Spleen (tissue), 11 donors: ENCODE measurements at regions not wholly inside any gene's neighbourhood (a gene's known extent, or its start where the extent isn't known, plus 50 kb on each side); places are given as distances from the start of the nearest gene placed in this dataset.

ENCODE experiments used
- DNase-seq: peaks from one replicate; pipeline ENCODE4 v3.0.0-alpha.2; 2020
- H3K27ac ChIP-seq, 8 donors: fragments of 200-600 bp; sonication (generic) in 7 of 8; 1 replicate in 4 of 8; 2 replicates in 4 of 8; pipeline versions ENCODE4 v1.5.0 to v1.8.0; 2016 to 2021; ENCODE audit warnings: inconsistent platforms in 4 of 8, mild to moderate bottlenecking in 4 of 8, moderate library complexity in 1 of 8
- H3K27me3 ChIP-seq, 7 donors: fragments of 200-600 bp; sonication (generic) in 6 of 7; replicated peaks in 1 of 7; 1 replicate in 4 of 7; 2 replicates in 3 of 7; pipeline versions ENCODE4 v1.5.0 to v1.8.0; 2016 to 2021; ENCODE audit warnings: inconsistent platforms in 3 of 7, mild to moderate bottlenecking in 1 of 7
- H3K36me3 ChIP-seq, 6 donors: fragments of 200-600 bp; sonication (generic) in 5 of 6; 1 replicate in 4 of 6; 2 replicates in 2 of 6; pipeline versions ENCODE4 v1.5.0 to v1.8.0; 2016 to 2021; ENCODE audit warnings: inconsistent platforms in 2 of 6
- H3K4me1 ChIP-seq, 6 donors: fragments of 200-600 bp; sonication (generic) in 5 of 6; 1 replicate in 3 of 6; 2 replicates in 3 of 6; pipeline versions ENCODE4 v1.5.0 to v1.8.0; 2016 to 2021; ENCODE audit warnings: inconsistent platforms in 3 of 6
- H3K4me3 ChIP-seq, 8 donors: fragments of 200-600 bp; sonication (generic) in 7 of 8; 1 replicate in 4 of 8; 2 replicates in 4 of 8; pipeline versions ENCODE4 v1.5.0 to v1.8.0; 2016 to 2021; ENCODE audit warnings: inconsistent platforms in 4 of 8, mild to moderate bottlenecking in 4 of 8, moderate library complexity in 2 of 8
- H3K9me3 ChIP-seq, 8 donors: fragments of 200-600 bp; sonication (generic) in 7 of 8; 1 replicate in 4 of 8; 2 replicates in 4 of 8; pipeline versions ENCODE4 v1.5.0 to v1.8.0; 2016 to 2021; ENCODE audit warnings: inconsistent platforms in 4 of 8
- POLR2A ChIP-seq, 3 donors: fragments of 450-650 bp; IDR thresholded peaks; one replicate each; pipeline ENCODE4 v1.5.1; 2017; ENCODE audit warnings: antibody characterized with exemption in 3 of 3, mild to moderate bottlenecking in 1 of 3
- POLR2AphosphoS5 ChIP-seq, 3 donors: sonication (generic); formaldehyde crosslinking; IDR thresholded peaks; one replicate each; pipeline ENCODE4 v1.5.1; 2017; ENCODE audit warnings: antibody characterized with exemption in 3 of 3
- WGBS, 5 donors: extraction: QIAGEN DNeasy Blood & Tissue Kit in 3 of 5; methylation state at CpG; one replicate each; pipeline versions ENCODE4 v1.1.5 to v1.1.7; 2013 to 2018; 5-methylcytosine and 5-hydroxymethylcytosine counted together
- intact Hi-C: fragments of 100-400 bp; cut with DNase I; formaldehyde crosslinking; loops from one replicate; pipeline ENCODE4 v1.15.0; 2023; ENCODE audit warnings: low total_unique reads
- TF ChIP-seq, protein P1 (sequence below), 11 experiments: fragments of 200-600 bp in 7 of 11; fragments of 450-650 bp in 4 of 11; sonication (generic) in 4 of 11; IDR thresholded peaks in 8 of 11; conservative IDR thresholded peaks in 3 of 11; 1 replicate in 7 of 11; 2 replicates in 4 of 11; pipeline versions ENCODE4 v1.4.0 to v1.8.0; 2016 to 2021; ENCODE audit warnings: antibody characterized with exemption in 11 of 11, inconsistent platforms in 4 of 11, mild to moderate bottlenecking in 1 of 11
- donor health status: healthy with polysubstance abuse.
- donor health status: DM: no; HTN: no; CAD: no; lungs with moderate emphysema.
- donor health status: DM: no; HTN: no; CAD: no.
- donor health status: Bipolar disorder and iron deficiency.
- donor health status: healthy.
- donor health status: DM: no; HTN: no; CAD: no.
- donor health status: DM: yes; HTN: yes; CAD: no.

DNA sequence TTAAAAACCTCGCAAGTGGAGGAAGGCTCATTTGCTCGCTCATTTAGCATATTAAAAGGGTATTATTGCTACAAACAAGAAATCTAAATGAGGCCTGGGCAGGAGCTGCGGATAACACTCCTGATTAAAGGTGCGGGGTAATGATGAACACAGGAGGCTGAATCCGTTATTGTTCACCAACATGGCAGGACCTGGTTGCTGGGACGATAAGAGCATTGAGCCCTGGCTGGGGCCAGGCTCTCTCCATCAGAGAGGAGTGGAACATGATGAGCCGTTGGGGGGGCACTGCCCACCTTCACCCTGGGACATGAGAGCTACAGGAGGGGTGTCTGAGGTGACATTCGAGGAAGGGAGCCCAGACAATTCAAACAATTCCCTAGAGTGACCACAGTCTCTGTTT lies 211.7 kb downstream of the NXPE2 start:
- DNase-seq, result no peak
- WGBS, 5 donors, result 62 to 77% (median 70%) methylated on average over 8 of the region's 8 CpGs
- Histone ChIP-seq H3K27ac (no peak overlapping the region), H3K9me3 (peaks cover 0 to 6% (median 0%) of the 10 kb centered on the region in 8 donors), H3K27me3 (peaks cover 0 to 3% (median 0%) of the 10 kb centered on the region in 7 donors), H3K4me1 (no peaks in the 10 kb centered on the region), H3K4me3 (no peak overlapping the region), H3K36me3 (no peaks in the 10 kb centered on the region)
- intact Hi-C loops, result no loop called here
- no peak for TF ChIP-seq POLR2A (IDR thresholded peaks at IDR 0.05)
- TF ChIP-seq, protein P1, sequence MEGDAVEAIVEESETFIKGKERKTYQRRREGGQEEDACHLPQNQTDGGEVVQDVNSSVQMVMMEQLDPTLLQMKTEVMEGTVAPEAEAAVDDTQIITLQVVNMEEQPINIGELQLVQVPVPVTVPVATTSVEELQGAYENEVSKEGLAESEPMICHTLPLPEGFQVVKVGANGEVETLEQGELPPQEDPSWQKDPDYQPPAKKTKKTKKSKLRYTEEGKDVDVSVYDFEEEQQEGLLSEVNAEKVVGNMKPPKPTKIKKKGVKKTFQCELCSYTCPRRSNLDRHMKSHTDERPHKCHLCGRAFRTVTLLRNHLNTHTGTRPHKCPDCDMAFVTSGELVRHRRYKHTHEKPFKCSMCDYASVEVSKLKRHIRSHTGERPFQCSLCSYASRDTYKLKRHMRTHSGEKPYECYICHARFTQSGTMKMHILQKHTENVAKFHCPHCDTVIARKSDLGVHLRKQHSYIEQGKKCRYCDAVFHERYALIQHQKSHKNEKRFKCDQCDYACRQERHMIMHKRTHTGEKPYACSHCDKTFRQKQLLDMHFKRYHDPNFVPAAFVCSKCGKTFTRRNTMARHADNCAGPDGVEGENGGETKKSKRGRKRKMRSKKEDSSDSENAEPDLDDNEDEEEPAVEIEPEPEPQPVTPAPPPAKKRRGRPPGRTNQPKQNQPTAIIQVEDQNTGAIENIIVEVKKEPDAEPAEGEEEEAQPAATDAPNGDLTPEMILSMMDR (IDR thresholded peaks at IDR 0.05 in 8 of 11, conservative IDR thresholded peaks at IDR 0.05 in 3 of 11), result no peak

DNA sequence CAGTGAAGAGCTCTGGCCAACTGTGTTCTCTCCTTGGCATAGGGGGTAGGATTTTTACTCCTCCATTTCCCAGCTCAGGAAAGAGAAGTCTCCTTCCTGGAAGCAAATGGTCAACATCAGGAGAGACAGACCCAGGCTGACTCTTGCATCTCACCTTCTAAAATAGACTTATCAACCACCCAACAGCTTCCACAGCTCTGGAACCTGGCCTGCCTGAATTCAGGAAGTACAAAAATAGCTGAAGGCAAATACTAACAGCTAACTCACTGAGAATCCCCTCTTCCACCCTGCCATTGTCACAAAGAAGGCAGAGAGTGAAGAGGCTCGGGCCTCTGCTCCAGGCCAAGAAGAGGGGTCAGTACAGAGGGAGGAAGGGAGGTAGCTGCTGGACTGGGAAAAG lies 213.6 kb downstream of the NXPE2 start:
- Histone ChIP-seq H3K4me1 (no peaks in the 10 kb centered on the region), H3K27ac (no peak overlapping the region), H3K36me3 (no peaks in the 10 kb centered on the region), H3K27me3 (peaks cover 0 to 5% (median 0%) of the 10 kb centered on the region in 7 donors), H3K4me3 (no peak overlapping the region), H3K9me3 (peaks cover 0 to 6% (median 0%) of the 10 kb centered on the region in 8 donors)
- no peak for DNase-seq
- WGBS, 5 donors, result 41 to 68% (median 63%) methylated on average over 1 of the region's 1 CpG
- intact Hi-C loops, result no loop called here
- TF ChIP-seq POLR2A (IDR thresholded peaks at IDR 0.05), result no peak

DNA sequence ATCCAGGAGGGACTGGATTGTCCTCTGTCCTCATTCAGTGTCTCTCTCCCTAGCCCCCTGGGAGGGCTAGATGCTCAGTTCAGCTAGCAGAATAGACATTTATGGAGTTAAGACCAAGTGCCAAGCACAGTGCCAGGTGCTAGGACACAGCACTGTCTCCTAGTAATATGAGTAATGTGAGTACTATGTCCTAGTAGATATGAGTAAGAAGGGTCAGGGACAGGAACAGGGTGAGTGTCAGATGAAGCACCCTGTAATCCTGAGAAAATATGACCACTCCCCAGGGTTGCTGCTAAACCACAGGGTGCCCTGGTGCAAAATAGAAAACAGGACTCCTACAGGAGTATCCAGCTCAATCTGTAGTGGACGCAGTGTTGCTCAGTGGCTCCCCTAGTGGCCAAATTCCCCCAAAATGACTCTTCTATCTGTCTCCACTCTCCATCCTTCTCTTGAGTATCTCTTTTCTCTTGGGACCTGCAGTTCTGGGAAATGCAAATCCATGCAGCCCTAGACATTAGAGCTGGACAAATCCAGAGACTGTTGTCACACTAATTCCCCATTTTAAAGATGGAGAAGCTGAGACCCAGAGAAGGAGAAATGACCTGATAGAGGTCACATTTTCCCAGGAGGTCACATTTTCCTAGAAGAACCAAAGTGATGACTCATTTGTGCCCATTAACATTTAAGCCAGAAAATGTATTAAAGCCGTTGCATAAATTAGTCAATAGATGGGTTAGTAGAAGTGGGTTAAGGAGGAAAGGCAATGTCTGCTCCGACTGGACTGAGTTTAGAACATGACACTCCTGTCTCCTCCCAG lies 214.3 kb downstream of the NXPE2 start:
- H3K9me3 ChIP-seq, result peaks cover 0 to 6% (median 0%) of the 10 kb centered on the region in 8 donors
- H3K27me3 ChIP-seq, result peaks cover 0 to 5% (median 0%) of the 10 kb centered on the region in 7 donors
- no peak for DNase-seq
- no peak overlapping the region for H3K4me3 ChIP-seq
- WGBS, 5 donors, result 80 to 91% (median 87%) methylated on average over 3 of the region's 3 CpGs
- no peak overlapping the region for H3K27ac ChIP-seq
- H3K4me1 ChIP-seq, result no peaks in the 10 kb centered on the region
- intact Hi-C loops, result no loop called here
- TF ChIP-seq POLR2A (IDR thresholded peaks at IDR 0.05), result no peak
- TF ChIP-seq, protein P1 (IDR thresholded peaks at IDR 0.05 in 8 of 11, conservative IDR thresholded peaks at IDR 0.05 in 3 of 11), result peak in 2 of 11 experiments; percentile 14 to 39
- no peaks in the 10 kb centered on the region for H3K36me3 ChIP-seq

DNA sequence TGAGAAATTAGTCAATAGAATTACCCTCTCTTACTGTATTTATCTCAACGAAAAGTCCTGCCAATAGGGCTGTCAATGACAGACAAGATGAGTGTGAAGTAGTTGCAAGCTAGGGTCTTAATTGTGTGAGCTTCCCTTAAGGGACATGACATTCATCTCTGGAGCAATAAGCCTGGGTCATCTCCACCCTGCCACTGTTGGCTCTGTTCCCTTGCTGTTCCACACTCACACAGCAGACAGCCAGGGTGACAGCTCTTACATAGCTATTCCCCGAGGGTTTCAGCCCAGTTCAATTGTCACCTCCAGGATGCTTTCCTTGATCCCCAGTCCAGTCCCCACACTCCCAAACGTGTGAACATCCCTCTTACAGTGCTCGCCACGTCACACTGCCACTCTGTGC lies 215.0 kb downstream of the NXPE2 start:
- peaks cover 0 to 5% (median 0%) of the 10 kb centered on the region in 7 donors for H3K27me3 ChIP-seq
- no peak for DNase-seq
- H3K4me3 ChIP-seq, result no peak overlapping the region
- H3K4me1 ChIP-seq, result no peaks in the 10 kb centered on the region
- TF ChIP-seq POLR2A (IDR thresholded peaks at IDR 0.05) (no peak), POLR2AphosphoS5 (IDR thresholded peaks at IDR 0.05) (no peak)
- TF ChIP-seq, protein P1 (IDR thresholded peaks at IDR 0.05 in 8 of 11, conservative IDR thresholded peaks at IDR 0.05 in 3 of 11), result no peak
- no peak overlapping the region for H3K27ac ChIP-seq
- WGBS, 5 donors, result 70 to 82% (median 79%) methylated on average over 5 of the region's 5 CpGs
- peaks cover 0 to 8% (median 0%) of the 10 kb centered on the region in 8 donors for H3K9me3 ChIP-seq
- intact Hi-C loops, result no loop called here
- no peaks in the 10 kb centered on the region for H3K36me3 ChIP-seq
